Sigmoid colon (tissue), 6 donors: ENCODE measurements at regions not wholly inside any gene's neighbourhood (a gene's known extent, or its start where the extent isn't known, plus 50 kb on each side); places are given as distances from the start of the nearest gene placed in this dataset.

Experiments used
- DNase-seq: peaks from one replicate; pipeline ENCODE4 v3.0.0-alpha.2; 2019
- H3K27ac ChIP-seq, 4 donors: fragments of 200-600 bp; sonication (generic); one replicate each; pipeline ENCODE4 v1.5.1; 2016 to 2019; ENCODE audit warnings: mild to moderate bottlenecking in 1 of 4
- H3K27me3 ChIP-seq, 3 donors: fragments of 200-600 bp; sonication (generic); one replicate each; pipeline ENCODE4 v1.5.1; 2019; ENCODE audit warnings: mild to moderate bottlenecking in 1 of 3
- H3K36me3 ChIP-seq, 4 donors: fragments of 200-600 bp; sonication (generic); one replicate each; pipeline ENCODE4 v1.5.1; 2016 to 2019
- H3K4me1 ChIP-seq, 4 donors: fragments of 200-600 bp; sonication (generic); one replicate each; pipeline ENCODE4 v1.5.1; 2017 to 2019
- H3K4me3 ChIP-seq, 4 donors: fragments of 200-600 bp; sonication (generic); one replicate each; pipeline ENCODE4 v1.5.1; 2017 to 2019; ENCODE audit warnings: mild to moderate bottlenecking in 2 of 4, moderate library complexity in 1 of 4
- H3K9me3 ChIP-seq, 4 donors: fragments of 200-600 bp in 3 of 4; sonication (generic) in 3 of 4; one replicate each; pipeline versions ENCODE4 v1.5.1 to v1.6.1; 2013 to 2019
- CTCF ChIP-seq, 4 experiments: fragments of 450-650 bp in 3 of 4; fragments of 200-600 bp in 1 of 4; IDR thresholded peaks; one replicate each; pipeline ENCODE4 v1.5.1; 2016 to 2019; ENCODE audit warnings: antibody characterized with exemption in 4 of 4, mild to moderate bottlenecking in 3 of 4, moderate library complexity in 2 of 4
- EP300 ChIP-seq, 4 donors: sonication (generic); formaldehyde crosslinking; IDR thresholded peaks; one replicate each; pipeline ENCODE4 v1.6.1; 2017; ENCODE audit warnings: antibody characterized with exemption in 4 of 4
- POLR2A ChIP-seq, 2 donors: fragments of 450-650 bp; IDR thresholded peaks; one replicate each; pipeline ENCODE4 v1.6.1; 2016; ENCODE audit warnings: antibody characterized with exemption in 2 of 2, mild to moderate bottlenecking in 2 of 2, moderate library complexity in 2 of 2
- POLR2AphosphoS5 ChIP-seq, 4 donors: sonication (generic); formaldehyde crosslinking; IDR thresholded peaks; one replicate each; pipeline ENCODE4 v1.6.1; 2017; ENCODE audit warnings: antibody characterized with exemption in 4 of 4
- WGBS, 2 donors: extraction: QIAGEN DNeasy Blood & Tissue Kit; methylation state at CpG; one replicate each; pipeline ENCODE4 v1.1.7; 2013; 5-methylcytosine and 5-hydroxymethylcytosine counted together
- intact Hi-C: fragments of 100-400 bp; cut with DNase I; formaldehyde crosslinking; loops from one replicate; pipeline ENCODE4 v1.15.1; 2023
- donor health status: healthy with polysubstance abuse.
- donor health status: healthy.

GRCh38 chr6:141242957-141243356 lies 889.8 kb upstream of the GJE1 start:
- intact Hi-C loops, result no loop called here
- Histone ChIP-seq H3K9me3 (no peaks in the 10 kb centered on the region), H3K27me3 (no peaks in the 10 kb centered on the region), H3K4me3 (no peak overlapping the region), H3K27ac (no peak overlapping the region), H3K4me1 (no peaks in the 10 kb centered on the region), H3K36me3 (no peaks in the 10 kb centered on the region)
- TF ChIP-seq POLR2AphosphoS5 (IDR thresholded peaks at IDR 0.05) (no peak), CTCF (IDR thresholded peaks at IDR 0.05) (no peak), EP300 (IDR thresholded peaks at IDR 0.05) (no peak)
- 59 to 78% methylated on average over 1 of the region's 1 CpG for WGBS, 2 donors
- DNase-seq, result no peak

GRCh38 chr6:141229296-141229695 lies 903.4 kb upstream of the GJE1 start:
- no peak for TF ChIP-seq EP300 (IDR thresholded peaks at IDR 0.05)
- TF ChIP-seq CTCF (IDR thresholded peaks at IDR 0.05), result no peak
- TF ChIP-seq POLR2AphosphoS5 (IDR thresholded peaks at IDR 0.05), result no peak
- no peak for TF ChIP-seq POLR2A (IDR thresholded peaks at IDR 0.05)
- no peak for DNase-seq
- intact Hi-C loops, result no loop called here
- no peak overlapping the region for H3K4me3 ChIP-seq
- no peaks in the 10 kb centered on the region for H3K27me3 ChIP-seq
- no peaks in the 10 kb centered on the region for H3K4me1 ChIP-seq
- H3K36me3 ChIP-seq, result no peaks in the 10 kb centered on the region
- H3K27ac ChIP-seq, result no peak overlapping the region
- no peaks in the 10 kb centered on the region for H3K9me3 ChIP-seq

- Histone ChIP-seq H3K27me3 (no peaks in the 10 kb centered on the region), H3K4me3 (no peak overlapping the region), H3K9me3 (peaks cover 0 to 10% (median 0%) of the 10 kb centered on the region in 4 donors), H3K27ac (no peak overlapping the region), H3K4me1 (no peaks in the 10 kb centered on the region), H3K36me3 (no peaks in the 10 kb centered on the region)
- TF ChIP-seq POLR2A (IDR thresholded peaks at IDR 0.05) (no peak), EP300 (IDR thresholded peaks at IDR 0.05) (no peak), POLR2AphosphoS5 (IDR thresholded peaks at IDR 0.05) (no peak), CTCF (IDR thresholded peaks at IDR 0.05) (no peak)
- no peak for DNase-seq
- intact Hi-C loops, result no loop called here
These were observed 914.1 kb upstream of the GJE1 start for GRCh38 chr6:141218583-141218982.

GRCh38 chr6:141216726-141217125 lies 916.0 kb upstream of the GJE1 start:
- TF ChIP-seq CTCF (IDR thresholded peaks at IDR 0.05) (no peak), POLR2A (IDR thresholded peaks at IDR 0.05) (no peak), POLR2AphosphoS5 (IDR thresholded peaks at IDR 0.05) (no peak)
- no peaks in the 10 kb centered on the region for H3K4me1 ChIP-seq
- H3K9me3 ChIP-seq, result peaks cover 0 to 10% (median 0%) of the 10 kb centered on the region in 4 donors
- no peaks in the 10 kb centered on the region for H3K36me3 ChIP-seq
- H3K27ac ChIP-seq, result no peak overlapping the region
- no peak for DNase-seq
- intact Hi-C loops, result no loop called here
- no peak overlapping the region for H3K4me3 ChIP-seq
- H3K27me3 ChIP-seq, result no peaks in the 10 kb centered on the region

GRCh38 chr6:141212296-141212695 lies 920.4 kb upstream of the GJE1 start:
- intact Hi-C loops, result no loop called here
- WGBS, 2 donors, result 51 to 55% methylated on average over 1 of the region's 1 CpG

More at GRCh38 chr6:141212296-141212695, 920.4 kb upstream of the GJE1 start:
- TF ChIP-seq POLR2AphosphoS5 (IDR thresholded peaks at IDR 0.05) (no peak), POLR2A (IDR thresholded peaks at IDR 0.05) (no peak), EP300 (IDR thresholded peaks at IDR 0.05) (no peak), CTCF (IDR thresholded peaks at IDR 0.05) (no peak)
- no peaks in the 10 kb centered on the region for H3K36me3 ChIP-seq
- H3K27ac ChIP-seq, result no peak overlapping the region
- no peak overlapping the region for H3K4me3 ChIP-seq
- no peaks in the 10 kb centered on the region for H3K27me3 ChIP-seq
- no peaks in the 10 kb centered on the region for H3K4me1 ChIP-seq
- no peaks in the 10 kb centered on the region for H3K9me3 ChIP-seq
- DNase-seq, result no peak
